GM18502 (cell line): ENCODE measurements at regions not wholly inside any gene's neighbourhood (a gene's known extent, or its start where the extent isn't known, plus 50 kb on each side); places are given as distances from the start of the nearest gene placed in this dataset.

Source experiments
- ATAC-seq: cut with Tn5 transposase; IDR thresholded peaks from one replicate; pipeline ENCODE4 v1.9.1; 2021; ENCODE audit warnings: mild to moderate bottlenecking; ENCODE audit not compliant: unreplicated experiment, poor library complexity

DNA sequence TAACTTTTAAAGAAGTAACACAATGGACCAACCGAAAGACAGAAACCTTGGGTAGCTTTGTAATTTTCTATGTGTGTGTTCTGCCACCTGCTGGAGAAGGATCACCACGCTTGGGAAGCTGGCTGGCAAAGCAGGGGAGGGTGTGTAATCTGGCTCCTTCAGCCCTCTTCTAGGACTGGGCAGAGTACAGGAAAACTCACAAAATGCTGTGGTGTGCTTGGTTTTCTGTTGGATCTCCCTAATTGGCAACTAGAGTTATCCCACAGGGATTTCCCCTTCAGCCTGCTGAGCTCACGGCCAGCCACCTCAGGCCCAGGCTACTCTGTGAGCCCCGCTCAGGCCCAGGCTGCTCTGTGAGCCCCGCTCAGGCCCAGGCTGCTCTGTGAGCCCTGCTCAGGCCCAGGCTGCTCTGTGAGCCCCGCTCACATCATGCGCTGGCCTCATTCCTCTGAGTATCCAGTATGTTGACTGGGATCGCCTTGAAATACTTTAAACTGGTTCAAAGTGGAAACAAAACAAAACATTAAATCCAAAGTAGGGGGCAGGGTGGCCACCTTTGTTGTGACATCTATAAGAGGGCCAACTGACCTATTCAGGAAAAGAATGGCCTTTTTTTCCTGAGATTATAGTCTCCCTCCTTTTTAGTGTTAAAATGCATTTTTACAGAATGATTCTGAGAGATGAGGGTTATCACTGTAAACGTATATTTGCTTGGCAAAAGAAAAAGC is 52.0 kb upstream of the RNU6-8 start:
- peak; percentile 52 for ATAC-seq

DNA sequence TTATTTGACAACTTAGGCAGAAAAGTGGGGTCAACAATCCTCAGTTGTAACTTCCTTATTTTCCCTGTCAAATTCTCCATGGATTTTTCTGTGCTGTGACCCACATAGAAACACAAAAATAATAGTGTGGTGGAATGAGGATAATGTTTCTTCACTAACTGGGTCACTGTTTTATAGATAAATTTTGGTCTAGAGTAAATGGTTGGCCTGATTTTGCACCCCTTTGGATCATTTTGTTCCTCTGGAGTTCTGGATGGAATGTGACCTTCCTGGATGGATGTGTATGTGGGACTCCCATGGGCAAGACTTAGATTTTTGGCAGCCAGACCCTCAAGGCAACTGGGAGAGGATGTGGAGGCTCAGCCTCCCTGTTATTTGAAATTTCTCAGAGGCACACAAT is 52.7 kb upstream of the RNU6-8 start:
- ATAC-seq: no peak

DNA sequence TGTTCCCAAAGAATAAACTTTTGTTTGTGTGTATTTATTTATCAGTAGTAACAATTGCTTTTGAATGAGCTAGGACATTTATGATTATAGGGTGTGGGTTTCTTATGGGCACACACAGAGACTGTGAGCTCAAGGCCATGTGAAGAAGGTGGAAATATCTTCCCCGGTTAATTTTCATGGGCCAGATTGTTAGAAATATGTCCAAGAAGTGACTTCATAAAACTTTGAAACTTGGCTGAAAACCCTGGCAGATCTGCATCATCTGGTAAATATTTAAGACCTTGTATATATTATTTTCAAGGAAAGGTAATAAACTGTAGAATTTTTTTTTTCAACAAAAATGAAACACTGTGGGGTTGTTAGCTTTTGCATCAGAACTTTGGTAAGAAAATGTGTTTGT is 53.5 kb upstream of the RNU6-8 start:
- ATAC-seq: no peak

DNA sequence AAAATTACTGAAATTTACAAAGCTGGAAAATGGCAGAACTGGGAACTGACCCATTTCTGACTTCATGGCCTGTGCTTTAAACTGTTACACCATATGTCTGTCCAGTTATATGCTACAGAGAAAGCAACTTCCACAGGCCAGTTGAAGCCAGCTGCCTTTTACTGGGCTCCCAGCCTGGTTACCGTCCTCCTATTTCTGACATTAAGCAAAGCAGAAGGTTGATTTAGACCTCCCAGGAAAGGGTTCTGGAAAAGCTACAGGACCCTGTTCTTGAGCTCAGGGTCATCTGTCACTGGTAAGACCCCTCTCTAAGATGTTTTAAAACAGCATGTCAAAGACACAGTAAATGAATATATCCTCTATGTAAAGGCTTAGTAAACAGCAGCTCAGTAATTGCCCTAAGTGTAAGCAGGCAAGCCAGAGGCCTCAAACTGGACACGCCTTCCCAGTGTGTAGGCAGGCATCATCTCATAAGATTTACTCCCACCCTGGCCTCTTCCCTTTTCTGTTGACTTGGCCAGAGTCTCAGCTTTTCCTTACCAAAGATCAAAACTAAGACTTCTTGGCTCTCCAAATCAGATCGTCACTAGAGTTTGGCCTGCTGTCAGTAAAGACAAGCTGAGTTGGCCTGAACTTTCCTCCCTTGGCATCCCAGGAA is 55.4 kb upstream of the RNU6-8 start:
- no peak for ATAC-seq

DNA sequence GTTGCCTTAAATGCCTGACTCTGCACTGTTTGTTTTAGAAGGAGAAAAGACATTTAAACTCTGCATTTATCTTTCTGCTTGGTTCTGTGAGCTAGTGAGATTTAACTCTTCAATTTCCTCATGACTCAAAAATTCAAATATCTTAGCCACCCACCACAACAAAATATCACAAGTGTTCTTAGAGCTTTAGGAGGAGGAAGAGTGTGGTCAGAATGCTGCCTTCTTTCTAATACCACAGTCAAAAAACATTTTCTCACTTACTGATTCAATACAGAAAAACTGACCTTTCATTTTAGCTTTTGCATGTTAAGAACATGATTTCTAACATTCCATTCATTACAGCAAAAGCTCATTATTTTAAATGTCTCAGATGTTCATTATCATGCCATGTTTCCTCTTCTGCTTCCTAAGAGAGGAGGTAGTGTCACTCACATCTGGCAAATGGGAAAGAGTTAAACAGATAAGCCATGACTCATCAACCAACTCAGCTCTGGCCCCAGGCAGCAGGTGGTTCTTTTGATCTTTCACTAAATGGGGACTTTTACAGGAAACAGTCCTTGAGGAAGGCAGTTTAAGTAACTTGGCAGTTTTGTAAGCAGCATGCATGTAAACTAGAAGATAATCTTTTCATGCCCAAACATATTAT is 56.4 kb upstream of the RNU6-8 start:
- peak; percentile 92 for ATAC-seq

DNA sequence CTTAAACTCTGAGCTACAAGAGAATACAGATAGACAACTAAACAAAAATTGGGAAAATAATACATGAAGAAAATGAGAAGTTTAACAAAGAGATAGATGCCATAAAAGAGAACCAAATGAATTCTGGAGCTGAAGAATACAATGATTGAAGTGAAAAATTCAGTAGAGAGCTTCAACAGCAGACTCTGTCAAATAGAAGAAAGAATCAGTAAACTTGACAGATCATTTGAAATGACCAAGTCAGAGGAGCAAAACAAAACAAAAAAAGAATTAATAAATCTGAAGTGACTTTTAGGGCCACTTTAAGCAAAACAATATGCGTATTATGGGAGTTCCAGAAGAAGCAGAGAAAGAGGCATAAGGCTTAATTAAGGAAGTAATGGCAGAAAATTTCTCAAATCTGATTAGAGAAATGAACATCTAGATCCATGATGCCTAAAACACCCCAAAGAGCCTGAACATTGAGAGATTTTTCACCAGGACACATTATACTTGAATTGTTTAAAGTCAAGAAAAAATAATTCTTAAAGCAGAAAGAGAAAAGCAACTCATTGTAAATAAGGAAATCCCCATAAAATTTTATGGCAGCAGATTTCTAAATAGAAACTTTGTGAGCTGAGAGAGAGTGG is 61.0 kb upstream of the RNU6-8 start:
- ATAC-seq: no peak

DNA sequence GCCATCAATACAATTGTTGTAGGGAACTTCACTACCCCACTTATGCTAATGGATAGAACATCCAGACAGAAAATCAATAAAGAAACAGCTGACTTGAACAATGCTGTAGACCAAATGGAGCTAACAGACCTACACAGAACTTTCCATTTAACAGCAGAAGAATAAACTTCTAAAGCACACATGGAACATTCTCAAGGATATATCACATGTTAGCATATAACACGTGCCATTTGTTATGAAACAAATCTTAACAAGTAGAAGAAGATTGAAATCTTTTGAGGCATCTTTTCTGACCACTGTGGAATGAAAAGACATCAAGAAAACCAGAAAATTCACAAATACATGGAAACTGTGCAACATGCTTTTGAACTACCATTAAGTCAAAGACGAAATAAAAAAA is 62.5 kb upstream of the RNU6-8 start:
- ATAC-seq: no peak

DNA sequence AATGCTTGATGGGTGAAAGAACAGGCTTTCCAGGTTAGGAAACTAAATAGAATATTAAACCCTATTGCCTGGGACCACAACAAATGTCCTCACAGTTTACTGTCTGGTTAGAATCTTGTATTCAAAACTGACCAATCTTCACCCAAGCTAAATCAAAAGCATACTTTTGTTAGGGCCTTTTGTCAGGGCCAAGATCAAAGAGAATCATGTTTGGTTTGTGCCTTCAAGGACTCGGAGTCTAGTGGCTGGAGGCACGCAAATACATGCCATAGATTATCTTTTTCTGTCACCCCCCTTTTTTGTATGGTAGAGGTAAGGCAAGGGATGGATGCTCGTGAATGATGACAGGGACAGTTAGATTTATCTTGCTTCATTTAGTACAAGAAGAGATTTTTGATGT is 51.1 kb upstream of the AKAP6 start:
- no peak for ATAC-seq
